GM03348 (cell line): ENCODE measurements at regions not wholly inside any gene's neighbourhood (a gene's known extent, or its start where the extent isn't known, plus 50 kb on each side); places are given as distances from the start of the nearest gene placed in this dataset.

Experiments
- DNase-seq: peaks from one replicate; pipeline ENCODE4 v3.0.0; 2012; ENCODE audit warnings: low spot score

DNA sequence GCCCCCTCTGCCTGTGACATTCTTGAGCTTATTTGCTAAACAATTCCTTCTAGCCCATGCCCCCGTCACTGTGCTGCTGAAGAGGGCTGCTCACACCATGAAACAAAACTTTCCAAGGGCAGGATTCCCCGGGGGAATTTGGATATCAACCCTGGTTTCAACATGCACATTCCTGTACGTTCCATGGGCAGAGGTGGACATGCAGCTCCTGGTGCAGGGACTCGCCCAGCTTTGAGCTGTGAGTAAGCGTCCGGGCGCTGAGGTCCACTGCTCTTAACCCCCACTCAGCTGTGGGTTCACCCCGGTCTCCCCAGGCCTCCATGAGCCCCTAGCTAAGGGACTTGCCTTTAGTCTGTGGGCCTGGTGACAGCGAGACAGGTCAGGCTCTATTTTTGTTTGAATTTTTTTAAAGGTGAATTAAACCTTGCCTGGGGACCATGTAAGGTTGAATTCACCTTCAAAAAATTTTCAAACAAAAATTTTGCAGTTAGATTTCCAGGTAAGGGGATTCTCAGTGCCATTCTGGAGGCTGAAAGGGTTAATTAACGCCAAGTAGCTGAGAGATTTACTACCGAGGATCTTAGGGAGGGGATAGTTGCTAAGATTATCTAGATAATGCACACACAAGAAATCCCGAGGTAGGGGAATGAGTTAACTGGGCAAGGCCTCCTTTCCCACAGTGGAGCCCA is 70.3 kb upstream of the SLC22A23 start:
- DNase-seq: peak; percentile 20

DNA sequence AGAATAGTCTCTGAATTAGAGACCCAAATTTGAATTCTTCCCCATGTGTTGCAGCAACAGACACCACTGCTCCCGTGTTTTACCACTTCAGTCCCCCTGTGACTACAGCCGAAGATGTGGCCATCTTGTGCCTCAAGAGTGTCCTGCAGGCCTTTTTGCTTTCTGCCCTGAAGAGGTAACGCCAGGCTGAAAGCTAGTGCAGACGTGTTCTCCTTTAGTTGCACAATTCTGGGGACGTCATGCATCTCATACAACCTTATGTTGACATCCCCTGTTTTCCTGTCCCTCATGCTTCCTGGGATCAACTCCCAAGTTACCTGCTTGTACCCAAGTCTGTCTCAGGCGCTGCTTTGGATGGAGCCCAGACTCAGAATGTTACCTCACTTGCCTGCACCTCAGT is 69.1 kb upstream of the SLC22A23 start:
- no peak for DNase-seq

DNA sequence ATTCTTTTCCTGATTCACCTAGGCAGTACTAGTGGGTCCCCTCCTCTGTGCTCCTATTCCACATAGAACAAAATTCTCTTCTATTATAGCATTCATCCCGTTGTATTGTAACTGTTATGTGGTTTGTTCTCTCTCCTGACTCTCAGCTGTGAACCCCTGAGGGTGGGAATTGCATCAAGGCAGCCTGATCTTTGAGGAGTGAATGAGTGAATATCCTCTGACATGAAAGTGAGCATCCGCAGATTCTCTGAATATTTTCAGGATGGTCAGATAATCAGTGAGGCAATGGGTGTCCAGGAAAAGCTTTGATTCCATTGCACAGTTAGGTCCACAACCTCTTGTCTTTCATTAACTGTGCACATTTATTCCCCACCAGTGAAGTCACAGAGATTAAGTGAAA is 67.6 kb upstream of the SLC22A23 start:
- DNase-seq: no peak

DNA sequence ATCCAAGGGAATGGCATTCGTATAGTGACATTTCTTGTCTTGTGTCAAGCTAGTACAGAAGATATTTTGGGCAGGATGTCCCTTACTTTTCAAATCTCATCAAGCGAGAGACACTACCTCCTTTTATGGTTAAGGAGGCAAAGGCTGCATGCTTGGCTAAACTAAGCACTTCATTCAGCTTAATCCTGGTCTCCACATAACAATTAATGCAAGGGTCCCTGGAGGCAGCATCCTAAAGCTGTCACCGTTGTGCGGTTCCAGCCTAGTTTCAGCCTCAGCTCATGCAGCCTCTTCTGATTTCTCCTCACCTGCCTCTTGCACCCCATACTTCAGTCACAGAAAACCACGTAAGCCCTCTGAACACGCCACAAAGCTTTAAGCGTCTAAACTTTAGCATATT is 67.1 kb upstream of the SLC22A23 start:
- no peak for DNase-seq

DNA sequence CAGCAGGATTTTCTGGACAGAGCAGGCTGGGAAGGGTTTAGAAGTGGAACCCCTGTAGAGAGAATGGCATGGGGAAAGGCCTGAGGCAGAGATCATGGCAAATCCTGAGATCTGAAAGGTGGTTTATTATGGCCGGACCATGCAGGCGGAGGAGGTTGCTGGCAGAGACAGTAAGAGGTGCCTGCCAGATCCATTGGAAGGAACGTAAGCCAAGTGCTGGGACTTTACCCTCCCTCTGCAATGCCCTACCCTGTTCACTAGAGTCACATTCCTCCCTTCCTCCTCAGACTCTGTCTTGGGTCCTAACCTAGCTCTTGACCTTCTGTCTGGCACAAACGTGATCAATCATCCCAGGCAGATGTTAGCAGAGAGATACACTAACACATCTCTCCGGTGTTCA is 66.4 kb upstream of the SLC22A23 start:
- peak; percentile 24 for DNase-seq

DNA sequence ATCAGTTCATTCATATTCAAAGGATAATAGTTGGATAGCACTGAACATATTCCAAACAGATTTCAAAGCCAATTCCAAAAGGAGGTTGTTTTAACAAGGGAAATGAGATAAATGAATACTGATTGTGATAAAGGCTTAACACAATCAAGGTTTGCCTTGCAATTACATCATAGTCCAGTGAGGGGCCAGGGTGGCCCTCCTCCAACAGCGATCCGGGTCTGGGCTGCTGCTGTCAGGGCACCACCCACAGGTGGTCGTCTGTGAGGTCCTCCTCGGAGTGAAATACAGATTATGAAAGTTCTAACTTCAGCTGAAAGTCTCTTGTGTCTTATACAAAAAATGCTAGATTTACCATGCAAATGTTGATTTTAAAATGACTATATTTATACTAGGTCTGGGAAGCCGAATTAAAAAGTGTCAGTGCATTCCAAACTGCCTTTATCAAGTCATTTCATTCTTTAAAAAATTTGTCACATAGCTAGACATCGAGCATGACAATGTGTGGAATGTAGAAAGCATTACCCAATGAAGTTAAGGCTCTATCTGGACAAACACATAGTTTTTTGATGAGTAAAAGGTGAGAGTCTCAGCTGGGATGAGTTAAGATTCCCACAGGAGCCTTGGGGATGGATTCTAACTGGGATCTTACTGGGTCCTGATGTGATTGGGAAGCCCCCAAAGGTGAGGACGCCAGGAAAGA is 65.9 kb upstream of the SLC22A23 start:
- peak; percentile 83 for DNase-seq

DNA sequence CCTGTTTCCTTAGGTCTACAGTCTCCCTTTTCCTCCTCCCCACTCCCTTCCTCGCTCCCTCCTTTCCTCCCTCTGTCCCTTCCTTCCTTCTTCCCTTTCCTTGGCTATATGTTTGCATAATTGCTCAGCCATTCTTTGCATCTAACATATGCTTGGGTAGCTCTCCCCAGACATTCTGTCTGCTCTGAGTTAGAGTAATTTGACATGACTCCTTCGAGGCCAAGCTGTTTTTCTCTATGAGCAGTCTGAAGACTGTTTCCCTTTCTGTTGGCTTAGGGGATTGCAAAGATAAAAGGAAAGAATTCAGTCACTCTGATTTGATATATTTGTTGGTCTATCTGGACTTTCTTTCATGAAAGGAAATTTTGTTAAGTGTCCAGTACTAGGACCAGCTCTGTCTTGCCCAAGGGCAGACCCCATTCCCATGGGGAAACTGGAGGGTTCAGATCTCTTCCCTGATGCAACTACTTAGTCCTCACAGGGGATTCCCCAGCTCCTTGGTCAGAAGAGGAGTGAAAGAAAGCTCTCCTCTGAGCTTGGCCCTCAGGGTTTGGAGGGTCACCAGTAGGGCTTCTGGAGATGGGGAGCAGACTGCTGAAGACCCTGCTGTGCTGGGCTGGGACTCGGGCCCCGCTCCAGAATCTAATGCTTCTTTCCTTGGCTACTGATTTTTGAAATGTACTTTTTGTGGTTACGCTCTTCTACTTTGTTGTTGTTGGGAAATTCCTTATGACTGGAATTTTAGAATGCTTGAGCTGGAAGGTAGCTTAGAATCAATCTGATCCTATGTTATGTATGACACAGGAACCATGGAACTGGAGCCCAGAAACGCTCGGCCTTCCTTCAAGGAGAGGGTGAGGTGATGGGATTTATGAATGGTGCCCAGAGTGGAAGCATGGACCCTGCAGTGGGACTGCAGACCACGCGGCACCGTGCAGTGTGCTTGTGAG is 63.7 kb upstream of the SLC22A23 start:
- DNase-seq: peak; percentile 59

DNA sequence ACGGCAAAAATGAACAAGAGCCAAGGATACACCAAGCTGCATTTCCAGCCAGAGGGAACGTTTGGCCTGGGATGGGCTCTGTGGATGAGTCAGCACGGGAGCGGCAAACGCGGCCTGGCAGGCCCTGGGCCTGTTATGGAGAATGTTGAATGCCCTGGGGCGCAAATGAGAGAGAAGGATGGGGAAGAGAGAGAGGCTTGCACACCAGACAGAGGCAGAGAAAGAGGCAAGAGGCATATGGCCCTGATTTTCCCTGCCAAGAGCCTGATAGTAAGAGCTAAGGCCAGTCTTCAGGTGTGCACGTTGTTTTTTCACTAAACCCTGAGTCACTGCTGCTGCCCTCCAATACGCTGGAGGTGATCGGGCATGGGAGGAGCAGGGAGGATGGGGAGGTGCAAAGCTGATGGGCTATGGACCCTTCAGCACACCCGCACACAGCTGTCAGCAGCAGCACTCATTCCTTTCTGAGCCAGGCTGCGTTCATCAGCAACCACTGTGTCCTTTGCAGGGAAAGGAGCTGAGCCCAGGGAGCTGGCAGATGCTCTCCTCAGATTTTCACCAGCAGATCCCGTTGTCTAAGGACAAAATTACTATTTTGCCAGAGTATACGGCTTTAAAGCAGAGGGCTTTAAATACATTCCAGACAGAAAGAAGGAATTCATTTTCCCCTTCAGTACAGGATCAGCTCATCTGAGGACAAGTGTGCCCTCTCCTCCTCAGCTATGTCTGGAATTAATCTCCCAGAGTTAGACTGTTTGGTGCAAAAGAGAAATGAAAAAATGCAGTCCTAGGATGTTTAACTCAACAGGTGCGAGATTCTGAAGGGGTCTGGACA is 61.7 kb upstream of the SLC22A23 start:
- DNase-seq: peak; percentile 86

DNA sequence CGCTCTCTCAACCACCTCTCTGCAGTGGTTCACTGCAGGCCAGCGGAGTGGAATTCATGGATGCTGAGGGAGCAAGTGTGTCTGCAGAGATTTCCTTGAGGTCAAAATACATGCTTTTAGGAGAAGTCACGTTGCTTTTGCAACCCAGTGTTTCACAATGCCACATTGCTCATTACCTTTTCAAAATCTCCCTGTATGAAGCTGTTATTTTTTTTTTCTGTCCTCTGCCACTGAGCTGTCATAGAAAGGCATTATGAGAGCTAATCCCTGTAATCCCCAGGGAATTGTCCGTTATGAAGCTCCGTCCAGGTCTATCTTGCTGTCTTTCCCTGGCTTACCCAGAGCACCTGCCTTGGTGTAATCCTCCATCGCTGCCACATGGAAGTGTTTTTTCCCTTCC is 60.5 kb upstream of the SLC22A23 start:
- peak; percentile 89 for DNase-seq

DNA sequence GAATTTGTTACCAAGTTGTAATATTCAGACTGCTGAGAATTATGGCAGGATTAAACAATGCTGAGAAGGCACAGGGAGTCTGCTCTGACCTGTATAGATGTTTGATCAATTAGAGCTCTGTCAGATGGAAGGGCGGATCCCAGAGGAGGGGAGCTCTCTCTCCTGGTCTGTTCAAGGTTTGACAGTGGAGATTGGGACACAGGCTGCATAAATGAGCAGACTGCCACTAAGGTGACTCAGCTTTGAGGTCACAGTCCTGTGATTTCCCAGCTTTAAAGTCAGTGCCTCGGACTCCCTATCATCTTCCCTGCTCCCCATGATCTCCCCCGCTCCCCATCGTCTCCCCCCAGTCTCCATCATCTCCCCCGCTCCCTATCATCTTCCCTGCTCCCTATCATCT is 59.2 kb upstream of the SLC22A23 start:
- DNase-seq: peak; percentile 28

DNA sequence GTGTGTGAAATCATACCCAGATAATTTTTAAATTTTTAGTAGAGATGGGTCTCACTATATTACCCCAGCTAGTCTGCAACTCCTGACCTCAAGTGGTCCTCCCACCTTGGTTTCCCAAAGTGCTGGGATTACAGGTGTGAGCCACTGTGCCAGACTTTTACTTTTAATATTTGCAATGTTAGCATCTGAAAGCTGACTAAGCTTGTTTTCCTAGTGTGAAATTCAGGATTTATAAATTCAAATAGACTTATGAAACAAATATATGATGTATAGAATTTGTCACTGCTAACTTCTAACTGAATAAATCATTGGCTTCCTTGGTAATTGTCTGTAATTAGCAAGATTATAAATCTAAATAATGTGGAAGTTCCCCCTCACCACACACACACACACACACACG is 58.8 kb upstream of the SLC22A23 start:
- DNase-seq: no peak

DNA sequence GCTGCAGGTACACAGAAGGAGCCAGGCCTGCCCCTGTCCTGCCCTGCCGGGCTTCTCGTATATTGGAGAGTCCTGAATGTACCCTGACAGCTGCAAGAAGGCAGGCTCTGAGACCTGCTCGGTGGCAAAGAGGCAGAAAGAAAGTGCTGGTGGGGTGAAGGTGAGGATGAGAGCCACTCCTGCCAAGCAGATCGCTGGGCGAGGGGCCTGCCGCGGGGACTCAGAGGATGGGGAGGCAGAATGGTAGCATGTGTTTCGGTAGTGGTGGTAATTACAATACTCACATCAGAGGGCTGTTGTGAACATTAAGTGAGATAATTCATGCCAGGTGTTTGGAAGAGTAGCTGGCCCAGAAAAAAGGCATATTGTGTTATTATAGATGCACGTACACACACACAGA is 56.6 kb upstream of the SLC22A23 start:
- DNase-seq: no peak

DNA sequence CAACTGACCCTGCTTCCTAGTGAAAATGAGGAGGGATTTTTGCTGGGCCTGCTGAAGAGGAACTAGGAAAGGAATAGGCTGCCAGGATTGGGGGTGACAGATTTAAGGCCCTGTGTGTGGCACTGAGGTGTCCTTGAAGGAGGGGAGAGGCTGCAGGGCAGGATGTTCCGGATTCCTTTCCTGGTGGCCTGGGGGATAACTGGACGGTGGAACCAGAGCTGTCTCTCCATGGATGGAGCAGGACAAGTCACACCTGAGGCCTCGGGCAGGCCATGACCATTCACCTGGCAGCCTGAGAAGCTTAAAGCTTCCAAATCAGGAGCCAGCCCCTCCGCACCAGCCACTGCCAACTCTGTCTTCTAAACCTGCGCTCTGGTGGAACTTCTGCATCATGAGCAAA is 56.0 kb upstream of the SLC22A23 start:
- no peak for DNase-seq

DNA sequence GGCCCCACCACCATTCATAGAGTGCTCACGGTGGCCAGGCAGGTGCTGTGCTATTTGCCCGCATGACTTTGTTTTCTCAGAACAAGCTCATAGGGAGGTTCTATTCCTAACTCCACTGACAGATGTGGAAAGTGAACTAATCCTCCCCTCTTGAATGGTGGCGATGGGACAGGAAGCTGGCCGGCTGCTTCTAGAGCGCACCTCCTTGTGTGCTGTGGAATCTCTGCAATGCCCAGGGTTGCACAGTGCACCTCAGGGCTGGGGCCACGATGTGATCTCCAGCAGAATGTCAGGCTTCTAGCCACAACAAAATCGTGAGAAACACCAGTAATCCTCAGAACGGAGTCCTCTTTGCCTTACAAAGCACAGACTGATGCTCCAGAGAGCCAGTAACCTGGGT is 53.8 kb upstream of the SLC22A23 start:
- no peak for DNase-seq

DNA sequence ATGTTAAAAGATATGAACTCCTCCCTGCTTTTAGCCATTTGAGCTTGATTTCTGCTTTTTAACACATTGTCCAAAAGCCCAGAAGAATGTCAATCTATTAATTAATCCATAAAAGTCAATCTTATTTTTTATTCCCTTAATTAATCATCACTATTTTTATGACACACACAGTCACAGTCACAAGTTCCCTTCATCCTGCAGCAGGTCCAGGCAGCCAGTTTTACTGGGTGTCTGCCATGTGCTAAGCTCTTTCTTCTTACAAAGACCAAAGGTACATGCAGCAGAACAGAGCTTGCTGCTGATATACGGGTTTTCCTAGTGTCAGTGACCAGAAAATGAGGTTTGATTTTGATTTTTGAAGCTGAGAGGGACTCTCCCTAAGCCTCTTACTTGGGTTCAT is 53.3 kb upstream of the SLC22A23 start:
- no peak for DNase-seq

DNA sequence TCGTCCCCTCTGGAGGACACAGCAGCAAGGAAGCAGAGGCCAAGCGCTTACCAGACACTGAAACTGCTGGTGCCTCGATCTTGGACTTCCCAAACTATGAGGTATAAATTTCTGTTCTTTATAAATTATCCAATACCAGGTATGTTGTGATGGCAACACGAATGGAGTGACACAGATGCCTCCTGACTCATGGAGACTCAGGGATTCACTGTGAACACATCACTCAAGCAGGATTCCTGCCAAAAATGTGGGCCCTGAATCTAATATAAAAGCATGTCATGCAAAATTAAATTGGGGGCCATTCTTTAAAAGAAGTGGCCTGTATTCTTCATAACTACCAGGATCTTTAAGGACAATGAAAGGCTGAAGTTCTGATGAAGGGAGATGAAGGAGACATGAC is 52.5 kb upstream of the SLC22A23 start:
- peak; percentile 40 for DNase-seq

DNA sequence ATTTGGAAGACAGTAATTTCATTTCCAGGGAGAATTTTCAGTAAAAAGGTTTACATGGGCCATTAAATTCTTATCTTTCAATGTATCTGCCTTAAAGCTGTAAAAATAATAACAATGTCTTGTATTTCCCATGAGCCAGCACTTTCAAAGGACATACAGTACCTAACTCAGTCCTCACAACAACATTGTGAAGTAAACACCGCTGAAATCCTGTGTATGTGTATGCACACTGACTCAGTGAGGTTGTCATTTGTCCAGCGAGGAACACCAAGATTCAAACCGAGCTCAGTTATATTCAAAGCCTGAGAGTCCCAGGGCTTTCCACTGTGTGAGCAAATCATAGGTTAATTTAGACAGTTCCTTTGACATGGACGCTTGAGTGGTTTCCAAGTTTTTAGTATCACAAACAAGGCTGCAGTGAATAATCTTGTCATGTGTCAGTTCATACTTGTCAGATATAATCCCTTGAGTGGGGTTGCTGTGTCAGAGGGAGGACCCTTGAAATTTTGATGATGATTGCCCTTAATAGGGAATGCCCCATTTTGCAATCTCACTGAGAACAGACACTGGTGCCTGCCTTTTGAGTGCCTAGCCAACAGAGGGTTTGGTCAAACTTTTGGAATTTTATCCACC is 50.0 kb upstream of the SLC22A23 start:
- no peak for DNase-seq
